ENCODE measurements at regions not wholly inside any gene's neighbourhood (a gene's known extent, or its start where the extent isn't known, plus 50 kb on each side); places are given as distances from the start of the nearest gene placed in this dataset.

GRCh38 chr6:93822434-93823265, 403.3 kb upstream of the EPHA7 start:
- no peak for DNase-seq

- DNase-seq: no peak
Measured at GRCh38 chr6:93821953-93822352, 402.6 kb upstream of the EPHA7 start.

DNA sequence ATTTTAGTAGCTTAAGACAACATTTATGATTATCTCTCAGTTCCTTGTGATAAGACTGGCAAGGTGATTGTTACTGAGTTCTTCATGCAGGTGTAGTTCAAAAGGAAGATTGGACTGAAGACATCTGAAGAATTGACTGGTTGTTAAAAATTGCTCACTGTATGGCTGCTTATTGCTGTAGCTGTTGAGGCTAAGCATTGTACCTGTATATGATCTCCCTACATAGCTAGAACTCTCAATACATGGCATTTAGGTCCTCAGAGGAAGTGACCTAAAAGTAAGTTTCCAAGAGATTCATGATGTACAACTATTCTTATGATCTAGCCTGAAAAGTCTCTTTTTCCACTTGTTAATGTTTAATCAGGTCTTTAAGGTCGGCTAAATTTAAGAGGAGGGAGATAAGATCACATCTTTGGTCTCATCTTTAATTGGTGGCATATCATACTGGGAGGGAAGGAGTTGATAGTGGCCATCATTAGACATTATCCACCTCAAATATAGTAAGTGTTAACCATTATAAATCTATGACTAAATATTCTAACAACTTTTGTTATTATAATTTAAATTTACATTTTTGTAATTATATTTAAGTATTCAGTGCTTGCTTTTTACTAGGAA, 401.2 kb upstream of the EPHA7 start:
- no peak for DNase-seq

GRCh38 chr6:93819189-93819588, 399.8 kb upstream of the EPHA7 start:
- DNase-seq: no peak

GRCh38 chr6:93817937-93818336, 398.6 kb upstream of the EPHA7 start:
- no peak for DNase-seq

GRCh38 chr6:93806409-93807270, 387.3 kb upstream of the EPHA7 start:
- no peak for DNase-seq

DNA sequence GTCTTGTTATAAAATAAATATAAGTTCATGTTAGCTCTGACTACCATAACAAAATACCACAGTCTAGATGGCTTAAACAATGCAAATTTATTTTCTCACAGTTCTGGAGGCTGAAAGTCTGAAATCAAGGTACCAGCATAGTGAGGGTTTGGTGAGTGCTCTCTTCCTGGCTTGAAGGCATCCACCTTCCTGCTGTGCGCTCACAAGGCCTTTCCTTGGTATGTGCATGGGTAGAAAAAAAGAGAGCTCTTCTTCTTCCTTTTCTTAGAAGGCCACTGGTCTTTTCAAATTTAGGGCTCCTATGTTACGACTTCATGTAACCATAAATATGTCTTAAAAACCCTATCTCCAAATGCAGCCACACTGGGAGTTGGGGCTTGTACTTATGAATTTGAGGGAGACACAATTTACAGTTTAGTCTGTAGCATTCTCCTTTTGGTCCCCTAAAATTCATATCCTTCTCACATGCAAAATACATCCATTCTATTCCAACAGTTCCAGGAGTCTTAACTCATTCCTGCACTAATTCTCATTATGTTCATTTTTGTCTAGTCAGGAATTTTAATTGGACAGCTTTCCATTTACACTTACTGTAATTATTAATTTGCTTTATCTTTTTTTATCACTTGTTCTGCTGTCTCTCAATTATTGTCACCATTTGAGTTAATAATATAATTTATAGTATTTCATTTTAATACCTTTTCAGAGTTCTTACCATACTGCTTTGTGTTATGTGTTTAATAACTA, 381.9 kb upstream of the EPHA7 start:
- no peak for DNase-seq

DNA sequence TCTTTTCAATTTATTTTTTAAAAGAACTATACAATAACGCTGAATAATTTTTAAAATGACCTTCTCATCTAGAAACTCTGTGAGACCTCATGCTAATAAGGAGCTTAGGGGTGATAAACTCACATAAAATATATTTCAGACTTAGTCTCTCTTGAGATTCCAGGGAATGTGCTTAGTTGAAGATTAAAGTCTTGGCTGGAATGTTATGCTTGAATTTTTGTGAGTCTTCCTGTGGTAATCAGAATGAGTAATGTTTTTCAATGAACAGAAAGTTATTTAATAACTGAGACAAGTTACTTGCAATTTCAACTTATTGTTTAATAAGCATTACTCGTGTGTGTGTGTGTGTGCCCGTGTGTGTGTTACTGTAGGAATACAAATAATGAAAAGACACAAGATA, 379.9 kb upstream of the EPHA7 start:
- DNase-seq: no peak

DNA sequence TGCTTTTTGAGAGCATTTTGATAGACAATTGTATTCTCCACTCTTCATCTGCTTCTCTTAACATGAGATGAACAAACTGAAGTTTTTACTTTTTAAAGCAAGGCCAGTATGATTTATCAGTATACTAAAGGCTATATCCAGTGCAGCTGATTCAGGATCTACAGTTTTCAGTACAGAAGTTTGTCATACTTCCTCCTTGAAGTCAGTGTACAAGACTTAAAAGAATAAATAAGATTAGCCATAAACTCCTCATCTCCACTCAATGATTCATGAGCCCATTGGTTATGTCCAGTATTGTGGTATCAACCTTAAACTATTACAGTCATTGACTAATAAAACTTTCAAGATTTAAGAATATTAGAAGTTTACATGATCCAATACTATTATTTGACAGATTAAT, 374.8 kb upstream of the EPHA7 start:
- DNase-seq: no peak

GRCh38 chr6:93792746-93793145, 373.4 kb upstream of the EPHA7 start:
- no peak for DNase-seq

- DNase-seq: no peak
Measured at GRCh38 chr6:93790981-93791380, 371.6 kb upstream of the EPHA7 start.

DNA sequence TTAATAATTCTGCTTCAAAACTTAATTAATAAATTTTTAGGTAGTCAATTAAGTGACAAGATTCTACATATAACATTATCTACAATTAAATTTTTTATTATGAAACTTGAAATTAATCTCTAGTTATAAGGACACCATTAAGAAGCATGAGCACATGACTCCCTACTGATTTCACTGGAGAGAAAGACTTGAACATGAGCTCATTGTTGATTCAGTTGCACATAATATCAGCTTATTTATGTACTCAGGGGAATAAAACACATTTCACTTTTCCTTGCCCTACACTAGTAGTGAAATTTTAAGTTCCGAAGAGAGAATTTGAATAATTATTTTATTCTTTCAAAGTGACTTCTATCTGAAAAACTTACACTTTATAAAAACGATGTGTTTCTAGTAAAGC, 370.2 kb upstream of the EPHA7 start:
- no peak for DNase-seq

DNA sequence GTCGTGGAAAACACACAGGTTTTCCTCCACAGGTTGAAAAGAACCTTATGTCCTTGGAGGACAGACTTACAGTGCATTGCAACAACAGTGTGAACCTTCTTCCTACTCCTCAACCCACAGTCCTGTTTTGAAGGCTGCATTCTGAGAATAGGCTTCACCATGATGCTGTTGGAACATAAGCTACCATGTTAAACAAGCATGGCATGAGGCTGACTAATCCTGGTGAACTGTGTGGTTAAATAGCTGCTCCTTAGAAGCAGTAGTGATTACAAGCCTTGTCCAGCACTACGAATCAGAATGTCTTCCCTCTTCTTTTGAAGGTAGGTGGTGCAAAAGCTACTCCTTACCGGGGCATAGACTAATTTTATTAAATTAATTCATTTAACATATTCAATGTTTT, 368.5 kb upstream of the EPHA7 start:
- DNase-seq: no peak

DNA sequence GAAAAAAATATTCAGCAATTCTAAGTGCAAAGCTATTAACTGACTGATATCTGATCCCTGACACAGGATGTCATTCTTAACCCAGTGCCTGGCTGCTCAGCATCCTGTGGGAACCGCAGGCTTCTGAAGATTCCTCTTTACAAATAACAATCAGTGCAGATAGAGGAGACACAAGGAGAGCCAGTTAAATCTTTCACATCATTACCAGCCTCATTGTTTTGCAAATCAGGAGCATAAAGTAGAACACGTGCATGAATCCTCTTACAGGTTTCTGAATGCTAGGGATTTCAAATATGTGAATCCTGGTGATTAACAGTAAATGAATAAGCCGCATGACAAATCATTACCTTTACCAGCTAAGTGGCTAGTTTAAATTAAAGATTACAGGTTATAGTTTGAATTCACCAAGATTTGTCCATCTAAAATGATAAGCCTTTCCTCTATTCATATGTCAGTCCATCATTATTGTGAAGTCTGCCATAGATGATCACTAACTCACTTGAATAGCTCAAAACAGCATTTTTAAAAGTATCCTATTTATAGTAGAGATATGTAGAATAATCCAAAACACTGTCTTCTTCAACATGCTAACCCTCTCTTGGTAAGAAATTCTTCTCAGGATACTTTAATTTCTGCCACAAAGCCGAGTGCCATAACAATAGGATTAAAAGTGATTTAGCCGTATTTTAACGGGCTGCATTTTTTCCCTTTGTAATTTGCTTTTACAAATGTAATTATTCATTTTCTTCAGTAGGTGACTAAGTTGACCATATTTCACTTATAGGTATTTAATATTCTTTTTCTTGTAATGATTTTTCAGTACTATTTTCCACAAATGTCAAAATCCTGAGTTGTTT, 367.3 kb upstream of the EPHA7 start:
- DNase-seq: no peak

GRCh38 chr6:93785694-93786030, 366.3 kb upstream of the EPHA7 start:
- DNase-seq: no peak

DNA sequence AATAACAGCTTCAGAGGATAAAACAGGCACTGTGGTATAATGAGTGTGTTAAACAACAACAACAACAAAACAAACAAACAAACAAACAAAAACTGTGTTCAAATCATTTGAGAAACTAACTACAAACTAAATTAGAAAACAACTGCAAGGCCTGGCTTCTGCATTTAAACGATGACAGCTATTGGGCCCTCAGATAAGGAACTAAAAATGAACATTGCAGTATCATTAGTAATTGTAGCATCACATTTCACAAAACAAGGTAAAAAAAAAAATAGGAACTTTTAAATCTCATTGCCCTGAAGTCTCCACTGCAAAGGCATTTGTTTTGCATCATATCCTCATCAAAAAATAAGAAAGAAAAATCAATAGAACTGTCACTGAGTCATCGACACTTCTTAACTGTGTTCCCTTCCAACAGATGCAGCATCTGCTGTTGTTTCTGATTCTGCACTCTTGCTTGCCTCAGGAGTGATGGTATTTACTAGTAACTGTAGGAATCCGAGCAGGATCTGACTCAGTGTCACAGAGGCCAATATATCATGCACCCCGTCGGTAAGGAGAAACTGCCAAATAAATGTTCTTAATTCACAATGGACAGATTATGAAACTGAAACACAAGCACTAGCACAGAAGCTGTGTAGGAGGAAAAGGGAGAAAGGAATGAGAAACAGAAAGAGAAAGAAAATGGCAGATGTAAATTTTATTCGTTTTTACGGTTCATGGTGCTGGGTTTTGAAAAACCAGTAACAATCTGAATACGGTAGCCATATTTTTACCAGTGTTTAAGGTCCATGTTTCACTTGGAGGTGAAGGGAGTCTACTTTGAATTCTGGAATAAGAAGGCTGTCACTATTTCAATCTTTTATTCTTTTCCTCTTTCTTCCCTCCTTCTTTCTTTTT, 365.7 kb upstream of the EPHA7 start:
- DNase-seq: no peak

GRCh38 chr6:93779086-93779841, 359.9 kb upstream of the EPHA7 start:
- no peak for DNase-seq

- no peak for DNase-seq
Measured at GRCh38 chr6:93759190-93759589, 339.8 kb upstream of the EPHA7 start.

DNA sequence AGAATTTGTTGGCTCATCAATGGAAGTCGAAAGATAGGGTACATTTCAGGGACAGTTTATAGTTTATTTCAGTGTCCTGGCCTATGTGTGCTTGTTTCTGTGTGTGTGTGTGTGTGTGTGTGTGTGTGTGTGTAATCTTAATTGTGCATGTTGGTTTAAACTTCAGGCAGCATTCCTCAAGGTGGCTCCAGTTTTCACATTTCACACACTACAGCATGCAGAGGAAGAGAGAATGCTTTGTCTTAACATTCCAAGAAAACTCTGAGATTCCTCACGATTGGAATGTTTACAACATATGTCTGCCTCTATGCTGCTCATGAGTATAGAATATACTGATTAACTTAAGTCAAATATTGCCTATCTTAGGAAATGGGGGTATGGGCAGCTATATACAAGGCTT, 332.6 kb upstream of the EPHA7 start:
- no peak for DNase-seq

GRCh38 chr6:93749930-93750329, 330.6 kb upstream of the EPHA7 start:
- no peak for DNase-seq

All from SHP77 treated with DMSO at 0.1 percent for 48 hours (cell line).